H1 (cell line): ENCODE measurements at regions not wholly inside any gene's neighbourhood (a gene's known extent, or its start where the extent isn't known, plus 50 kb on each side); places are given as distances from the start of the nearest gene placed in this dataset.

Experiments
- CTCF ChIA-PET: fragments of 300-600 bp; sonication (Branson Sonifier 250); formaldehyde crosslinking; loops from one replicate; lab custom pipeline; 2021; ENCODE audit not compliant: partially characterized antibody; lab: Charles Lee
- POLR2A ChIA-PET: fragments of 300-600 bp; sonication (Branson Sonifier 250); formaldehyde crosslinking; loops from one replicate; lab custom pipeline; 2021; ENCODE audit warnings: inconsistent platforms; ENCODE audit not compliant: partially characterized antibody; lab: Charles Lee
- DNase-seq, 2 experiments: peaks; one replicate each; pipeline versions ENCODE4 v3.0.0 to v3.0.0-alpha.2; 2010 to 2022; ENCODE audit warnings: low spot score in 2 of 2, low read depth in 1 of 2, mixed read lengths in 1 of 2
- FAIRE-seq: peaks from 2 replicates; lab custom pipeline; 2011; peaks lifted over from hg19 to GRCh38; lab: Jason Lieb, UNC
- H2AFZ ChIP-seq: 2 replicates; pipeline ENCODE4 v1.8.1; 2012; ENCODE audit warnings: low read length, inconsistent platforms
- H2AK5ac ChIP-seq: 2 replicates; pipeline ENCODE4 v1.6.1; 2013; ENCODE audit warnings: low read depth, low read length
- H2BK120ac ChIP-seq: replicated peaks from 2 replicates; pipeline ENCODE3; 2013; ENCODE audit warnings: low read depth, low read length, inconsistent platforms
- H2BK12ac ChIP-seq: 2 replicates; pipeline ENCODE4 v1.6.1; 2013; ENCODE audit warnings: low read depth, low read length
- H2BK15ac ChIP-seq: 2 replicates; pipeline ENCODE4 v1.6.1; 2013; ENCODE audit warnings: low read length
- H2BK20ac ChIP-seq: 2 replicates; pipeline ENCODE4 v1.6.1; 2013; ENCODE audit warnings: low read length
- H2BK5ac ChIP-seq: 2 replicates; pipeline ENCODE4 v1.6.1; 2013; ENCODE audit warnings: low read depth, low read length
- H3K14ac ChIP-seq: 2 replicates; pipeline ENCODE4 v1.6.1; 2013; ENCODE audit warnings: inconsistent platforms; ENCODE audit not compliant: insufficient read length
- H3K18ac ChIP-seq: 2 replicates; pipeline ENCODE4 v1.6.1; 2013; ENCODE audit warnings: low read length; ENCODE audit errors: extremely low read depth
- H3K23ac ChIP-seq: 2 replicates; pipeline ENCODE4 v1.6.1; 2013; ENCODE audit warnings: inconsistent platforms; ENCODE audit not compliant: insufficient read length
- H3K23me2 ChIP-seq: 2 replicates; pipeline ENCODE4 v1.6.1; 2013; ENCODE audit warnings: low read depth, low read length
- H3K27ac ChIP-seq: 2 replicates; pipeline ENCODE4 v1.6.1; 2011; ENCODE audit warnings: low read depth, low read length, inconsistent platforms
- H3K27me3 ChIP-seq, 4 experiments: replicated peaks in 1 of 4; 1 replicate in 1 of 4; 2 replicates in 3 of 4; pipeline versions ENCODE4 v1.6.1 to v1.8.1; 2011 to 2013; ENCODE audit warnings: low read length in 3 of 4, mild to moderate bottlenecking in 3 of 4, inconsistent platforms in 2 of 4, mixed read lengths in 2 of 4, moderate library complexity in 1 of 4; ENCODE audit not compliant: control insufficient read depth in 3 of 4, insufficient read depth in 3 of 4; ENCODE audit errors: extremely low read depth in 1 of 4
- H3K36me3 ChIP-seq, 4 experiments: 2 replicates each; pipeline versions ENCODE4 v1.6.1 to v1.8.1; 2011 to 2013; ENCODE audit warnings: mild to moderate bottlenecking in 4 of 4, low read length in 3 of 4, moderate library complexity in 2 of 4, control low read depth in 1 of 4, inconsistent platforms in 1 of 4; ENCODE audit not compliant: insufficient read depth in 4 of 4, control insufficient read depth in 2 of 4
- H3K4ac ChIP-seq: replicated peaks from 2 replicates; pipeline ENCODE3; 2013; ENCODE audit warnings: low read length, low read depth, mixed read lengths, inconsistent platforms; ENCODE audit not compliant: insufficient read length
- H3K4me1 ChIP-seq, 4 experiments: replicated peaks in 1 of 4; 1 replicate in 1 of 4; 2 replicates in 3 of 4; pipeline versions ENCODE4 v1.6.1 to v1.8.1; 2011 to 2013; ENCODE audit warnings: low read length in 3 of 4, inconsistent platforms in 2 of 4, mixed read lengths in 1 of 4; ENCODE audit not compliant: insufficient read depth in 4 of 4, control insufficient read depth in 3 of 4
- H3K4me2 ChIP-seq, 2 experiments: 2 replicates each; pipeline versions ENCODE4 v1.6.1 to v1.8.1; 2011 to 2013; ENCODE audit warnings: low read depth in 2 of 2, low read length in 2 of 2, control low read depth in 1 of 2, inconsistent platforms in 1 of 2, mild to moderate bottlenecking in 1 of 2; ENCODE audit not compliant: insufficient read depth in 1 of 2
- H3K4me3 ChIP-seq, 4 experiments: fragments of 200-600, 300-600 bp in 1 of 4; sonication (generic), shearing (Covaris generic), sonication (Bioruptor Twin) in 1 of 4; 2 replicates each; pipeline versions ENCODE4 v1.5.1 to v1.8.1; 2011 to 2016; ENCODE audit warnings: low read length in 4 of 4, low read depth in 3 of 4, control low read depth in 2 of 4, inconsistent platforms in 2 of 4, mild to moderate bottlenecking in 2 of 4, mixed read lengths in 1 of 4, moderate library complexity in 1 of 4; ENCODE audit not compliant: insufficient read depth in 2 of 4; ENCODE audit errors: extremely low read depth in 1 of 4
- H3K56ac ChIP-seq: replicated peaks from 2 replicates; pipeline ENCODE3; 2013; ENCODE audit warnings: low read depth, mild to moderate bottlenecking, mixed read lengths, low read length, inconsistent platforms; ENCODE audit not compliant: insufficient read length
- H3K79me1 ChIP-seq: 2 replicates; pipeline ENCODE4 v1.6.1; 2013; ENCODE audit warnings: low read depth, low read length, control low read depth
- H3K79me2 ChIP-seq, 2 experiments: 2 replicates each; pipeline versions ENCODE4 v1.6.1 to v1.8.1; 2012 to 2013; ENCODE audit warnings: low read length in 2 of 2, mild to moderate bottlenecking in 2 of 2, inconsistent platforms in 1 of 2; ENCODE audit not compliant: insufficient read depth in 2 of 2, control insufficient read depth in 1 of 2
- H3K9ac ChIP-seq, 4 experiments: replicated peaks in 1 of 4; 1 replicate in 1 of 4; 2 replicates in 3 of 4; pipeline versions ENCODE4 v1.6.1 to v1.8.1; 2011 to 2013; ENCODE audit warnings: low read depth in 3 of 4, low read length in 3 of 4, control low read depth in 2 of 4, mild to moderate bottlenecking in 2 of 4, moderate library complexity in 2 of 4, inconsistent platforms in 1 of 4; ENCODE audit errors: extremely low read depth in 1 of 4
- H3K9me3 ChIP-seq, 2 experiments: 2 replicates each; pipeline versions ENCODE4 v1.6.1 to v1.8.1; 2012 to 2013; ENCODE audit warnings: mild to moderate bottlenecking in 2 of 2, moderate library complexity in 2 of 2, control low read depth in 1 of 2, inconsistent platforms in 1 of 2, low read depth in 1 of 2, low read length in 1 of 2, mixed read lengths in 1 of 2; ENCODE audit not compliant: insufficient read depth in 2 of 2
- H4K20me1 ChIP-seq, 2 experiments: replicated peaks in 1 of 2; 2 replicates each; pipeline versions ENCODE3 to v1.8.1; 2011 to 2013; ENCODE audit warnings: inconsistent platforms in 2 of 2, low read length in 2 of 2, mild to moderate bottlenecking in 1 of 2; ENCODE audit not compliant: insufficient read depth in 2 of 2, control insufficient read depth in 1 of 2
- H4K5ac ChIP-seq: 2 replicates; pipeline ENCODE4 v1.6.1; 2013; ENCODE audit warnings: low read length, low read depth, mixed read lengths, inconsistent platforms; ENCODE audit not compliant: insufficient read length
- H4K8ac ChIP-seq: 2 replicates; pipeline ENCODE4 v1.8.0; 2013; ENCODE audit warnings: mild to moderate bottlenecking, moderate library complexity, low read length, inconsistent platforms; ENCODE audit not compliant: insufficient read depth; ENCODE audit errors: extremely low read depth
- H4K91ac ChIP-seq: replicated peaks from 2 replicates; pipeline ENCODE3; 2013; ENCODE audit warnings: low read length, mixed read lengths, inconsistent platforms; ENCODE audit not compliant: insufficient read length
- BRCA1 ChIP-seq: IDR thresholded peaks from 2 replicates; pipeline ENCODE4 v1.6.1; 2012; ENCODE audit warnings: low read depth, low read length, improper control_type of control experiment
- FOSL1 ChIP-seq: IDR thresholded peaks from 2 replicates; pipeline ENCODE4 v1.6.1; 2011; ENCODE audit warnings: mild to moderate bottlenecking, low read depth, low read length, moderate library complexity; ENCODE audit not compliant: insufficient read depth
- GTF2F1 ChIP-seq: IDR thresholded peaks from 2 replicates; pipeline ENCODE4 v1.6.1; 2012; ENCODE audit warnings: low read depth, low read length, improper control_type of control experiment, borderline replicate concordance
- MAFK ChIP-seq: IDR thresholded peaks from 2 replicates; pipeline ENCODE4 v1.6.1; 2012; ENCODE audit warnings: low read depth, mild to moderate bottlenecking, improper control_type of control experiment, low read length
- POLR2A ChIP-seq, 2 experiments: IDR thresholded peaks; 1 replicate in 1 of 2; 2 replicates in 1 of 2; pipeline ENCODE4 v1.6.1; 2011; ENCODE audit warnings: low read depth in 2 of 2, low read length in 2 of 2, mild to moderate bottlenecking in 2 of 2; ENCODE audit errors: control extremely low read depth in 1 of 2
- RFX5 ChIP-seq: IDR thresholded peaks from 2 replicates; pipeline ENCODE4 v1.6.1; 2011; ENCODE audit warnings: low read depth, low read length, improper control_type of control experiment, borderline replicate concordance
- RXRA ChIP-seq: IDR thresholded peaks from 2 replicates; pipeline ENCODE4 v1.6.1; 2011; ENCODE audit warnings: low read depth, mild to moderate bottlenecking, low read length, moderate library complexity; ENCODE audit not compliant: insufficient read depth
- SP1 ChIP-seq: IDR thresholded peaks from 2 replicates; pipeline ENCODE4 v1.6.1; 2011; ENCODE audit warnings: low read depth, low read length
- SP4 ChIP-seq: IDR thresholded peaks from 2 replicates; pipeline ENCODE4 v1.6.1; 2012; ENCODE audit warnings: low read length, inconsistent platforms
- TBP ChIP-seq: IDR thresholded peaks from 2 replicates; pipeline ENCODE4 v1.6.1; 2011; ENCODE audit warnings: low read depth, low read length, improper control_type of control experiment
- WGBS, 2 experiments: shearing (Covaris generic) in 1 of 2; methylation state at CpG; one replicate each; pipeline versions ENCODE4 v1.1.6 to v1.1.7; 2013 to 2015; ENCODE audit warnings: low lambda C conversion rate in 2 of 2, mixed read lengths in 2 of 2, inconsistent platforms in 1 of 2, low coverage in 1 of 2, missing lambda C conversion rate in 1 of 2; ENCODE audit not compliant: insufficient replicate concordance in 2 of 2, insufficient coverage in 1 of 2, insufficient read length in 1 of 2; ENCODE audit errors: extremely low coverage in 1 of 2, missing lambda C conversion rate in 1 of 2; 5-methylcytosine and 5-hydroxymethylcytosine counted together
- TF ChIP-seq, protein P1 (sequence below): IDR thresholded peaks from 2 replicates; pipeline ENCODE4 v1.6.1; 2012; ENCODE audit warnings: low read length, inconsistent platforms
- TF ChIP-seq, protein P2 (sequence below), 3 experiments: IDR thresholded peaks; 1 replicate in 2 of 3; 2 replicates in 1 of 3; pipeline versions ENCODE4 v1.5.1 to v1.6.1; 2011; ENCODE audit warnings: low read length in 3 of 3, mild to moderate bottlenecking in 3 of 3, inconsistent platforms in 2 of 3, low read depth in 1 of 3, moderate library complexity in 1 of 3; ENCODE audit not compliant: insufficient read depth in 1 of 3; ENCODE audit errors: control extremely low read depth in 1 of 3

DNA sequence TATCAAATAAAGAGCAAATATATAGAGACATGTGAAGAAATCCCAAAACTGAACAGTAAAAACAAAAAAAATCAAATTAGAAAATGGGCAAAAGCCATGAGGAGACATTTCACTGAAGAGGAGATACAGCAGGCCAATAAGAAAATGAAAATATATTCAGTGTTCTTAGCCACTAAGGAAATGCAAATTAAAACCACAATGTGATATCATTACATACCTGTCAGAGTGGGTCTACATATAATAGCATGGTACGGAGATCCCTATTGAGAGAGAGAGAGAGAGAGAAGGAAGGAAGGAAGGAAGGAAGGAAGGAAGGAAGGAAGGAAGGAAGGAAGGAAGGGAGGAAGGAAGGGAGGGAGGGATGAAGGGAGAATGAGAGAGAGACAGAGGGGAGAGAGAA lies 707.0 kb upstream of the ACTRT1 start:
- Histone ChIP-seq H3K23ac (no peak overlapping the region), H3K4ac (no peak overlapping the region), H3K4me1 (no peaks in the 10 kb centered on the region), H3K4me2 (no peak overlapping the region), H2AFZ (no peak overlapping the region), H2BK12ac (no peak overlapping the region), H3K79me2 (no peaks in the 10 kb centered on the region), H3K9ac (no peak overlapping the region), H3K27ac (no peak overlapping the region), H3K36me3 (no peaks in the 10 kb centered on the region), H4K20me1 (no peaks in the 10 kb centered on the region), H4K8ac (no peak overlapping the region), H3K4me3 (no peak overlapping the region), H2BK15ac (no peak overlapping the region), H3K9me3 (no peaks in the 10 kb centered on the region), H2BK20ac (no peak overlapping the region), H3K56ac (no peak overlapping the region), H3K18ac (no peak overlapping the region), H3K27me3 (no peaks in the 10 kb centered on the region), H2BK5ac (no peak overlapping the region), H4K5ac (no peak overlapping the region), H3K14ac (no peak overlapping the region), H3K23me2 (no peaks in the 10 kb centered on the region), H2AK5ac (no peak overlapping the region), H3K79me1 (no peaks in the 10 kb centered on the region), H2BK120ac (no peak overlapping the region), H4K91ac (no peak overlapping the region)
- FAIRE-seq (no peak), DNase-seq (no peak)
- ChIA-PET CTCF (no interaction called here), POLR2A (no interaction called here)
- WGBS, 2 experiments = no CpG with 5 or more reads among the region's 1 CpG
- no peak for TF ChIP-seq RFX5
- TF ChIP-seq, protein P1, sequence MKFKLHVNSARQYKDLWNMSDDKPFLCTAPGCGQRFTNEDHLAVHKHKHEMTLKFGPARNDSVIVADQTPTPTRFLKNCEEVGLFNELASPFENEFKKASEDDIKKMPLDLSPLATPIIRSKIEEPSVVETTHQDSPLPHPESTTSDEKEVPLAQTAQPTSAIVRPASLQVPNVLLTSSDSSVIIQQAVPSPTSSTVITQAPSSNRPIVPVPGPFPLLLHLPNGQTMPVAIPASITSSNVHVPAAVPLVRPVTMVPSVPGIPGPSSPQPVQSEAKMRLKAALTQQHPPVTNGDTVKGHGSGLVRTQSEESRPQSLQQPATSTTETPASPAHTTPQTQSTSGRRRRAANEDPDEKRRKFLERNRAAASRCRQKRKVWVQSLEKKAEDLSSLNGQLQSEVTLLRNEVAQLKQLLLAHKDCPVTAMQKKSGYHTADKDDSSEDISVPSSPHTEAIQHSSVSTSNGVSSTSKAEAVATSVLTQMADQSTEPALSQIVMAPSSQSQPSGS = no peak
- TF ChIP-seq, protein P2, sequence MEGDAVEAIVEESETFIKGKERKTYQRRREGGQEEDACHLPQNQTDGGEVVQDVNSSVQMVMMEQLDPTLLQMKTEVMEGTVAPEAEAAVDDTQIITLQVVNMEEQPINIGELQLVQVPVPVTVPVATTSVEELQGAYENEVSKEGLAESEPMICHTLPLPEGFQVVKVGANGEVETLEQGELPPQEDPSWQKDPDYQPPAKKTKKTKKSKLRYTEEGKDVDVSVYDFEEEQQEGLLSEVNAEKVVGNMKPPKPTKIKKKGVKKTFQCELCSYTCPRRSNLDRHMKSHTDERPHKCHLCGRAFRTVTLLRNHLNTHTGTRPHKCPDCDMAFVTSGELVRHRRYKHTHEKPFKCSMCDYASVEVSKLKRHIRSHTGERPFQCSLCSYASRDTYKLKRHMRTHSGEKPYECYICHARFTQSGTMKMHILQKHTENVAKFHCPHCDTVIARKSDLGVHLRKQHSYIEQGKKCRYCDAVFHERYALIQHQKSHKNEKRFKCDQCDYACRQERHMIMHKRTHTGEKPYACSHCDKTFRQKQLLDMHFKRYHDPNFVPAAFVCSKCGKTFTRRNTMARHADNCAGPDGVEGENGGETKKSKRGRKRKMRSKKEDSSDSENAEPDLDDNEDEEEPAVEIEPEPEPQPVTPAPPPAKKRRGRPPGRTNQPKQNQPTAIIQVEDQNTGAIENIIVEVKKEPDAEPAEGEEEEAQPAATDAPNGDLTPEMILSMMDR (IDR thresholded peaks at IDR 0.05; ENCODE audit: control extremely low read depth in 1 of 3, insufficient read depth in 1 of 3, low read depth in 1 of 3, low read length in 3 of 3) = no peak
- no peak for TF ChIP-seq POLR2A (IDR thresholded peaks at IDR 0.05; ENCODE audit: control extremely low read depth in 1 of 2, low read depth in 2 of 2, low read length in 2 of 2)
- TF ChIP-seq TBP = no peak
- TF ChIP-seq MAFK = no peak
- no peak for TF ChIP-seq RXRA
- TF ChIP-seq GTF2F1 = no peak
- TF ChIP-seq FOSL1 = no peak
- TF ChIP-seq SP1 = no peak
- TF ChIP-seq BRCA1 = no peak
- TF ChIP-seq SP4 = no peak
